Activated T-cell treated with anti-CD3 and anti-CD28 coated beads, Interleukin-2, amount 50 U/mL, for 4 hours (primary cell): ENCODE measurements at regions not wholly inside any gene's neighbourhood (a gene's known extent, or its start where the extent isn't known, plus 50 kb on each side); places are given as distances from the start of the nearest gene placed in this dataset.

Experiments
- ATAC-seq, 2 donors: fragments of 200-7000 bp; cut with Tn5 transposase; one replicate each; pipeline ENCODE4 v1.10.0; 2021
- DNase-seq: peaks from one replicate; pipeline ENCODE4 v3.0.0-alpha.2; 2020
- H3K27me3 Mint-ChIP-seq: one replicate; pipeline ENCODE4 v1.8.0; 2021; ENCODE audit warnings: low read depth, mixed read lengths
- H3K36me3 Mint-ChIP-seq: one replicate; pipeline ENCODE4 v1.8.0; 2022; ENCODE audit warnings: mixed read lengths; ENCODE audit not compliant: insufficient read depth
- H3K4me1 Mint-ChIP-seq: one replicate; pipeline ENCODE4 v1.8.0; 2021; ENCODE audit warnings: low read depth, mixed read lengths
- H3K4me3 Mint-ChIP-seq: one replicate; pipeline ENCODE4 v1.8.0; 2021; ENCODE audit warnings: mild to moderate bottlenecking, moderate library complexity, mixed read lengths
- H3K9me3 Mint-ChIP-seq: one replicate; pipeline ENCODE4 v1.8.0; 2021; ENCODE audit warnings: mixed read lengths

GRCh38 chr3:117549716-117550115 lies 840.1 kb downstream of the TUSC7 start:
- no peak for ATAC-seq
- Mint-ChIP-seq H3K27me3 (no peaks in the 10 kb centered on the region), H3K4me3 (no peak overlapping the region), H3K4me1 (no peaks in the 10 kb centered on the region), H3K36me3 (no peaks in the 10 kb centered on the region), H3K9me3 (peaks cover 6% of the 10 kb centered on the region)
- no peak for DNase-seq

- Mint-ChIP-seq H3K27me3 (no peaks in the 10 kb centered on the region), H3K9me3 (peaks cover 6% of the 10 kb centered on the region), H3K4me3 (no peak overlapping the region), H3K36me3 (no peaks in the 10 kb centered on the region), H3K4me1 (no peaks in the 10 kb centered on the region)
- DNase-seq (no peak), ATAC-seq (no peak)
These were observed 841.2 kb downstream of the TUSC7 start for GRCh38 chr3:117550766-117551165.

- Mint-ChIP-seq H3K36me3 (no peaks in the 10 kb centered on the region), H3K27me3 (no peaks in the 10 kb centered on the region), H3K4me3 (no peak overlapping the region), H3K4me1 (no peaks in the 10 kb centered on the region), H3K9me3 (peaks cover 6% of the 10 kb centered on the region)
- no peak for DNase-seq
- ATAC-seq = no peak
These were observed 843.9 kb downstream of the TUSC7 start for GRCh38 chr3:117553461-117553860.

- Mint-ChIP-seq H3K4me1 (no peaks in the 10 kb centered on the region), H3K9me3 (peaks cover 11% of the 10 kb centered on the region), H3K4me3 (no peak overlapping the region), H3K36me3 (no peaks in the 10 kb centered on the region), H3K27me3 (no peaks in the 10 kb centered on the region)
- ATAC-seq (no peak), DNase-seq (no peak)
These were observed 847.2 kb downstream of the TUSC7 start for GRCh38 chr3:117556646-117557407.

- H3K36me3 Mint-ChIP-seq = no peaks in the 10 kb centered on the region
- no peak for ATAC-seq
- DNase-seq = no peak
- peaks cover 11% of the 10 kb centered on the region for H3K9me3 Mint-ChIP-seq
- no peak overlapping the region for H3K4me3 Mint-ChIP-seq
- H3K4me1 Mint-ChIP-seq = no peaks in the 10 kb centered on the region
- H3K27me3 Mint-ChIP-seq = no peaks in the 10 kb centered on the region
These were observed 848.0 kb downstream of the TUSC7 start for GRCh38 chr3:117557464-117558090.

GRCh38 chr3:117558681-117559080 lies 849.1 kb downstream of the TUSC7 start:
- peaks cover 12% of the 10 kb centered on the region for H3K9me3 Mint-ChIP-seq
- no peaks in the 10 kb centered on the region for H3K36me3 Mint-ChIP-seq
- H3K27me3 Mint-ChIP-seq = no peaks in the 10 kb centered on the region
- no peaks in the 10 kb centered on the region for H3K4me1 Mint-ChIP-seq
- H3K4me3 Mint-ChIP-seq = no peak overlapping the region
- DNase-seq = no peak
- no peak for ATAC-seq

GRCh38 chr3:117562000-117562399 lies 852.4 kb downstream of the TUSC7 start:
- ATAC-seq (no peak), DNase-seq (no peak)
- H3K27me3 Mint-ChIP-seq = no peaks in the 10 kb centered on the region
- H3K4me1 Mint-ChIP-seq = no peaks in the 10 kb centered on the region
- H3K36me3 Mint-ChIP-seq = no peaks in the 10 kb centered on the region
- H3K4me3 Mint-ChIP-seq = no peak overlapping the region
- peaks cover 10% of the 10 kb centered on the region for H3K9me3 Mint-ChIP-seq

- H3K4me1 Mint-ChIP-seq = no peaks in the 10 kb centered on the region
- H3K36me3 Mint-ChIP-seq = no peaks in the 10 kb centered on the region
- ATAC-seq (no peak), DNase-seq (no peak)
- no peaks in the 10 kb centered on the region for H3K27me3 Mint-ChIP-seq
- peaks cover 13% of the 10 kb centered on the region for H3K9me3 Mint-ChIP-seq
- no peak overlapping the region for H3K4me3 Mint-ChIP-seq
These were observed 853.5 kb downstream of the TUSC7 start for GRCh38 chr3:117563063-117563462.

GRCh38 chr3:117565777-117566176 lies 856.2 kb downstream of the TUSC7 start:
- Mint-ChIP-seq H3K4me1 (no peaks in the 10 kb centered on the region), H3K4me3 (no peak overlapping the region), H3K36me3 (no peaks in the 10 kb centered on the region), H3K27me3 (no peaks in the 10 kb centered on the region), H3K9me3 (peaks cover 8% of the 10 kb centered on the region)
- ATAC-seq (no peak), DNase-seq (no peak)

GRCh38 chr3:117566926-117567325 lies 857.3 kb downstream of the TUSC7 start:
- no peaks in the 10 kb centered on the region for H3K4me1 Mint-ChIP-seq
- ATAC-seq (no peak), DNase-seq (no peak)
- H3K36me3 Mint-ChIP-seq = no peaks in the 10 kb centered on the region
- no peak overlapping the region for H3K4me3 Mint-ChIP-seq
- peaks cover 8% of the 10 kb centered on the region for H3K9me3 Mint-ChIP-seq
- no peaks in the 10 kb centered on the region for H3K27me3 Mint-ChIP-seq

- no peak overlapping the region for H3K4me3 Mint-ChIP-seq
These were observed 857.8 kb downstream of the TUSC7 start for GRCh38 chr3:117567382-117567781.

GRCh38 chr3:117567906-117568305 lies 858.3 kb downstream of the TUSC7 start:
- Mint-ChIP-seq H3K27me3 (no peaks in the 10 kb centered on the region), H3K9me3 (peaks cover 10% of the 10 kb centered on the region), H3K4me3 (no peak overlapping the region), H3K36me3 (no peaks in the 10 kb centered on the region), H3K4me1 (no peaks in the 10 kb centered on the region)
- DNase-seq (no peak), ATAC-seq (no peak)

More at GRCh38 chr3:117567382-117567781, 857.8 kb downstream of the TUSC7 start:
- Mint-ChIP-seq H3K4me1 (no peaks in the 10 kb centered on the region), H3K27me3 (no peaks in the 10 kb centered on the region), H3K9me3 (peaks cover 8% of the 10 kb centered on the region), H3K36me3 (no peaks in the 10 kb centered on the region)
- ATAC-seq (no peak), DNase-seq (no peak)

- ATAC-seq = no peak
These were observed 863.2 kb downstream of the TUSC7 start for GRCh38 chr3:117572786-117573185.

GRCh38 chr3:117580806-117581205 lies 871.2 kb downstream of the TUSC7 start:
- DNase-seq (no peak), ATAC-seq (no peak)
- Mint-ChIP-seq H3K4me3 (no peak overlapping the region), H3K4me1 (no peaks in the 10 kb centered on the region), H3K27me3 (no peaks in the 10 kb centered on the region), H3K9me3 (peaks cover 14% of the 10 kb centered on the region), H3K36me3 (no peaks in the 10 kb centered on the region)

More at GRCh38 chr3:117572786-117573185, 863.2 kb downstream of the TUSC7 start:
- DNase-seq = no peak
- no peak overlapping the region for H3K4me3 Mint-ChIP-seq
- no peaks in the 10 kb centered on the region for H3K36me3 Mint-ChIP-seq
- no peaks in the 10 kb centered on the region for H3K4me1 Mint-ChIP-seq
- peaks cover 15% of the 10 kb centered on the region for H3K9me3 Mint-ChIP-seq
- no peaks in the 10 kb centered on the region for H3K27me3 Mint-ChIP-seq

GRCh38 chr3:117586161-117586560 lies 876.6 kb downstream of the TUSC7 start:
- Mint-ChIP-seq H3K4me3 (no peak overlapping the region), H3K9me3 (peaks cover 4% of the 10 kb centered on the region), H3K4me1 (no peaks in the 10 kb centered on the region), H3K36me3 (no peaks in the 10 kb centered on the region), H3K27me3 (no peaks in the 10 kb centered on the region)
- DNase-seq (no peak), ATAC-seq (no peak)
